Activated T-helper 1 cell treated with anti-CD3 and anti-CD28 coated beads, Interleukin-12 subunit alpha, Interleukin-12 subunit beta, Interleukin-2, Interleukin-4 antibody, amounts not matched to agents 30 ng/mL and 10 ng/mL and 1 ng/mL, durations not matched to agents 14 hours and 24 hours and 36 hours (primary cell): ENCODE measurements at regions not wholly inside any gene's neighbourhood (a gene's known extent, or its start where the extent isn't known, plus 50 kb on each side); places are given as distances from the start of the nearest gene placed in this dataset.

Experiments
- DNase-seq: peaks from one replicate; pipeline ENCODE4 v3.0.0; 2021; ENCODE audit warnings: low spot score
- H3K27ac Mint-ChIP-seq: one replicate; pipeline ENCODE4 v1.8.0; 2021; ENCODE audit warnings: mild to moderate bottlenecking, mixed read lengths
- H3K27me3 Mint-ChIP-seq: one replicate; pipeline ENCODE4 v1.8.0; 2022; ENCODE audit warnings: mild to moderate bottlenecking, moderate library complexity, mixed read lengths; ENCODE audit not compliant: insufficient read depth
- H3K36me3 Mint-ChIP-seq: one replicate; pipeline ENCODE4 v1.8.0; 2021; ENCODE audit warnings: low read depth, mixed read lengths
- H3K4me1 Mint-ChIP-seq: one replicate; pipeline ENCODE4 v1.8.0; 2021; ENCODE audit warnings: low read depth, mixed read lengths
- H3K4me3 Mint-ChIP-seq: one replicate; pipeline ENCODE4 v1.8.0; 2021; ENCODE audit warnings: mild to moderate bottlenecking, moderate library complexity, mixed read lengths
- H3K9me3 Mint-ChIP-seq: one replicate; pipeline ENCODE4 v1.8.0; 2021; ENCODE audit warnings: mixed read lengths
- intact Hi-C: fragments of 100-400 bp; cut with micrococcal nuclease; formaldehyde crosslinking; loops from one replicate; pipeline ENCODE4 v1.15.1; 2024

- no peak for DNase-seq
Measured at GRCh38 chr7:49229246-49229645, 304.9 kb downstream of the CDC14C start.

DNA sequence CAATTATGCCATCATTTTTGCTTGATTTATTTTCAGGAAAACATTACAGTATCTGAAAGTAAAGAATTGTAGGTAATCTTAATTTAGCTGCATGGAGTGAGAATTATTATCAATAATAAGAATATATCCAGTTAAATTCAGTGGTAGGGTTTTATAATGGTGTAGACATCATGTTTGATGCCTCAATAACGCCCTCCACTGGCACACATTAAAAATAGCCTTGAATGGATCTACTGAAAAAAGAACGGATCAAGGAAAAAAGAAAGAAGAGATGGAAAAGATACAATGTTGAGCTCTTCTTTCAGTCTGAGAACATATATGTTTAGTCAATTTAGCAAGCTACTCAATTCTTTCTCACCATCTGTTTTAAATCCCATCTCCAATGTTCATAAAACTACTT is 319.2 kb downstream of the CDC14C start:
- intact Hi-C loops = no loop called here
- Mint-ChIP-seq H3K4me3 (no peak overlapping the region), H3K36me3 (no peaks in the 10 kb centered on the region), H3K4me1 (no peaks in the 10 kb centered on the region), H3K27me3 (no peaks in the 10 kb centered on the region), H3K27ac (no peak overlapping the region), H3K9me3 (peaks cover 6% of the 10 kb centered on the region)
- DNase-seq = no peak

More at GRCh38 chr7:49229246-49229645, 304.9 kb downstream of the CDC14C start:
- Mint-ChIP-seq H3K27me3 (no peaks in the 10 kb centered on the region), H3K9me3 (peaks cover 5% of the 10 kb centered on the region), H3K36me3 (no peaks in the 10 kb centered on the region), H3K4me3 (no peak overlapping the region), H3K4me1 (no peaks in the 10 kb centered on the region), H3K27ac (no peak overlapping the region)
- intact Hi-C loops = no loop called here

DNA sequence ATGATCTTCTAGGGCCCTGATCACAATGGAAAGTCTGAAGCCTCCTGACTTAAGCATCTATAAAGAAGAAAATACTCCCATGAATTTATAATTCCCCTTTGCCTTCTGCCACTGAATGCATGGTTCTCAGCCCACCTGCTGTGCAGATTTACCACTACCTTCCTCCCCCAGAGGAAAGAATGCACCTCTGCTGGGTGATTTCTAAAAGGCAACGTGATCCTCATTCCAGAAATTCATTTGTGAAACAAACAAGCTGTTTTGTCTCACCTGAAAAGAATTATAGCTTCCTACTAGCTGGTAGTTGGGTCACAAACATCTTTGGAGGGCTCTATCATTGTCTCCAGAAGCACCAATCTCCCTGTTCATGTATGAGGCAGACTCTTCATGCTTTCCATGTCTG is 320.2 kb downstream of the CDC14C start:
- H3K9me3 Mint-ChIP-seq = no peaks in the 10 kb centered on the region
- DNase-seq = no peak
- intact Hi-C loops = no loop called here
- no peak overlapping the region for H3K4me3 Mint-ChIP-seq
- H3K36me3 Mint-ChIP-seq = no peaks in the 10 kb centered on the region
- no peak overlapping the region for H3K27ac Mint-ChIP-seq
- H3K4me1 Mint-ChIP-seq = no peaks in the 10 kb centered on the region
- H3K27me3 Mint-ChIP-seq = no peaks in the 10 kb centered on the region

GRCh38 chr7:49245062-49245461 is 320.7 kb downstream of the CDC14C start:
- Mint-ChIP-seq H3K27ac (no peak overlapping the region), H3K4me1 (no peaks in the 10 kb centered on the region), H3K36me3 (no peaks in the 10 kb centered on the region), H3K9me3 (no peaks in the 10 kb centered on the region), H3K27me3 (no peaks in the 10 kb centered on the region), H3K4me3 (no peak overlapping the region)
- DNase-seq = no peak
- intact Hi-C loops = no loop called here

- H3K36me3 Mint-ChIP-seq = no peaks in the 10 kb centered on the region
- no peak for DNase-seq
- intact Hi-C loops = no loop called here
- no peak overlapping the region for H3K4me3 Mint-ChIP-seq
- no peaks in the 10 kb centered on the region for H3K9me3 Mint-ChIP-seq
- no peak overlapping the region for H3K27ac Mint-ChIP-seq
- H3K27me3 Mint-ChIP-seq = no peaks in the 10 kb centered on the region
- no peaks in the 10 kb centered on the region for H3K4me1 Mint-ChIP-seq
Measured at GRCh38 chr7:49247759-49248158, 323.4 kb downstream of the CDC14C start.

DNA sequence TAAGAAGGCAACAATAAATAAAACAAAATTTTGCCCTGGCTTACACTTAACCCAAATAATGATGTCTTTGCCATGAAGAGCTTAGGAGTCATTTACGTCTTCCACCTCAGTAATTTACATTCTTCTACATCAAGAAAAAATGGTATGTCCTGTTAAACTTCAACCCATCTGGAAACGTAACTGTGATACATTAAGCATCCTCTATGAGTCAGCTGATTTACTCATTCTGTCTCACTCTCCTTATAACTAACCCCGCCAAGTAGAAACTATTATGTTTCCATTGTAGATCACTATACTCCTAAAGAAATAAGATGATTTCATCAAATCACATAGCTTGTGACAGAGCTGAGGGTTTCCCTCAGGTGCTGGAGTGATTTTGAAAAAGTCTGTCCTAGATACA is 330.7 kb downstream of the CDC14C start:
- no peak for DNase-seq
- no peaks in the 10 kb centered on the region for H3K27me3 Mint-ChIP-seq
- intact Hi-C loops = no loop called here
- no peak overlapping the region for H3K27ac Mint-ChIP-seq
- no peak overlapping the region for H3K4me3 Mint-ChIP-seq
- H3K9me3 Mint-ChIP-seq = no peaks in the 10 kb centered on the region
- H3K4me1 Mint-ChIP-seq = no peaks in the 10 kb centered on the region
- no peaks in the 10 kb centered on the region for H3K36me3 Mint-ChIP-seq

DNA sequence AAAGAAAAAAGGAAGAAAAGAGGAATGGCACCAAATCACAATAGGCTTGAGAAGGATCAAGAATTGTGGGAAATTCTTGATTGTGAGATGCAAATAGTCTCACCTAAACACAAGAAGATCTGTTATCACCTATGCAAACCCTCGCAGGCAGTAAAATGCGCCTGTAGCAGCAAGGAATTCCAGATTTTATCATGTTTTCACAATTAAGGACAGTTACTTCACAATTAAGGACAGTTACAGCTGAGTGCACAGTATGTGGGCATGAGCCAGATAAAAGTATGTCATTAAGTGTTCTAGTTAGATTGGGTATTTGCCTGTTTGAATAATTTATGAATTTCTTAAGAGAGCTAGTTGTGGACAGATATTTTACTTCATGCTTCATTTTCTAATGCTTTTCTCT is 336.2 kb downstream of the CDC14C start:
- no peak overlapping the region for H3K4me3 Mint-ChIP-seq
- intact Hi-C loops = no loop called here
- no peaks in the 10 kb centered on the region for H3K27me3 Mint-ChIP-seq
- H3K4me1 Mint-ChIP-seq = no peaks in the 10 kb centered on the region
- no peak overlapping the region for H3K27ac Mint-ChIP-seq
- no peaks in the 10 kb centered on the region for H3K9me3 Mint-ChIP-seq
- DNase-seq = no peak
- H3K36me3 Mint-ChIP-seq = no peaks in the 10 kb centered on the region

- H3K27ac Mint-ChIP-seq = no peak overlapping the region
- H3K9me3 Mint-ChIP-seq = no peaks in the 10 kb centered on the region
- no peak for DNase-seq
- H3K27me3 Mint-ChIP-seq = no peaks in the 10 kb centered on the region
- intact Hi-C loops = no loop called here
- no peak overlapping the region for H3K4me3 Mint-ChIP-seq
- no peaks in the 10 kb centered on the region for H3K4me1 Mint-ChIP-seq
- H3K36me3 Mint-ChIP-seq = no peaks in the 10 kb centered on the region
Measured at GRCh38 chr7:49261928-49262327, 337.6 kb downstream of the CDC14C start.

- Mint-ChIP-seq H3K36me3 (no peaks in the 10 kb centered on the region), H3K4me1 (no peaks in the 10 kb centered on the region), H3K9me3 (no peaks in the 10 kb centered on the region), H3K27me3 (no peaks in the 10 kb centered on the region), H3K4me3 (no peak overlapping the region), H3K27ac (no peak overlapping the region)
- intact Hi-C loops = no loop called here
- no peak for DNase-seq
Measured at GRCh38 chr7:49264530-49264929, 340.2 kb downstream of the CDC14C start.

- DNase-seq = no peak
- no peaks in the 10 kb centered on the region for H3K4me1 Mint-ChIP-seq
- intact Hi-C loops = no loop called here
- no peaks in the 10 kb centered on the region for H3K27me3 Mint-ChIP-seq
- no peaks in the 10 kb centered on the region for H3K9me3 Mint-ChIP-seq
- H3K4me3 Mint-ChIP-seq = no peak overlapping the region
- H3K27ac Mint-ChIP-seq = no peak overlapping the region
- no peaks in the 10 kb centered on the region for H3K36me3 Mint-ChIP-seq
Measured at GRCh38 chr7:49273897-49274296, 349.6 kb downstream of the CDC14C start.

- Mint-ChIP-seq H3K4me3 (no peak overlapping the region), H3K27ac (no peak overlapping the region)
- intact Hi-C loops = no loop called here
Measured at GRCh38 chr7:49279891-49280290, 355.5 kb downstream of the CDC14C start.

DNA sequence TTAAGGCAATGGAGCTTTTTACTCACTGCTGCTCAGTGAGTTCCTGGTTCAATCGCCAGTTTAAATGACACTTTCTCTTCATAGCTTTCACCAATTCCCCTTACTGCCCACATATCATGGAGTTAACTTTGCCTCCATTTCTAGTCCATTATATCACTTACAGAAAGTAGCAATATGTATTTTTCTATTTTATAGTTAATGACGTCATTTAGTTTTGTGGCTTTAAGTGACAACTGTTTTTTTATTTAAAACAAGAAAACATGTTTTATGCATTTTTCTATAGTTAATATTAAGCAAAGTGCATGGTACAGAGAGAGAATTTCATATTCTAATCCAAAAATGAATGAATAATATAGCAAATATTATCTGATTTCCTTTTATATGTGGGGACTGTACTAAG is 363.3 kb downstream of the CDC14C start:
- intact Hi-C loops = no loop called here
- no peaks in the 10 kb centered on the region for H3K27me3 Mint-ChIP-seq
- no peaks in the 10 kb centered on the region for H3K4me1 Mint-ChIP-seq
- no peaks in the 10 kb centered on the region for H3K36me3 Mint-ChIP-seq
- DNase-seq = no peak
- H3K27ac Mint-ChIP-seq = no peak overlapping the region
- no peaks in the 10 kb centered on the region for H3K9me3 Mint-ChIP-seq
- H3K4me3 Mint-ChIP-seq = no peak overlapping the region

More at GRCh38 chr7:49279891-49280290, 355.5 kb downstream of the CDC14C start:
- no peak for DNase-seq
- Mint-ChIP-seq H3K4me1 (no peaks in the 10 kb centered on the region), H3K36me3 (no peaks in the 10 kb centered on the region), H3K9me3 (no peaks in the 10 kb centered on the region), H3K27me3 (no peaks in the 10 kb centered on the region)

GRCh38 chr7:49294611-49295010 is 370.3 kb downstream of the CDC14C start:
- H3K4me3 Mint-ChIP-seq = no peak overlapping the region
- intact Hi-C loops = no loop called here
- H3K27ac Mint-ChIP-seq = no peak overlapping the region
- DNase-seq = no peak
- H3K36me3 Mint-ChIP-seq = no peaks in the 10 kb centered on the region
- H3K27me3 Mint-ChIP-seq = no peaks in the 10 kb centered on the region
- no peaks in the 10 kb centered on the region for H3K9me3 Mint-ChIP-seq
- no peaks in the 10 kb centered on the region for H3K4me1 Mint-ChIP-seq

- Mint-ChIP-seq H3K27ac (no peak overlapping the region), H3K4me3 (no peak overlapping the region), H3K9me3 (no peaks in the 10 kb centered on the region), H3K36me3 (no peaks in the 10 kb centered on the region), H3K4me1 (no peaks in the 10 kb centered on the region), H3K27me3 (no peaks in the 10 kb centered on the region)
- DNase-seq = no peak
- intact Hi-C loops = no loop called here
Measured at GRCh38 chr7:49295146-49295545, 370.8 kb downstream of the CDC14C start.
